LNCaP clone FGC (cell line): ENCODE measurements at regions not wholly inside any gene's neighbourhood (a gene's known extent, or its start where the extent isn't known, plus 50 kb on each side); places are given as distances from the start of the nearest gene placed in this dataset.
"Not testable (repeated sequence)": the region's sequence is repeated elsewhere in the genome, so short reads cannot be mapped to it uniquely, and the experiment has no call there.

Experiments
- DNase-seq: peaks from one replicate; pipeline ENCODE4 v3.0.0-alpha.2; 2011; ENCODE audit warnings: low read depth
- H3K4me3 ChIP-seq: 2 replicates; pipeline ENCODE4 v1.5.1; 2011; ENCODE audit warnings: mild to moderate bottlenecking, low read depth, low read length, control low read depth
- CTCF ChIP-seq: IDR thresholded peaks from 2 replicates; pipeline ENCODE4 v1.5.1; 2012; ENCODE audit warnings: mild to moderate bottlenecking; ENCODE audit not compliant: control insufficient read depth, insufficient read depth; ENCODE audit errors: extremely low read depth

GRCh38 chr15:35953424-35953823, 407.5 kb upstream of the DPH6 start:
- DNase-seq: no peak
- no peak overlapping the region for H3K4me3 ChIP-seq
- no peak for TF ChIP-seq CTCF

GRCh38 chr15:35956056-35956455, 410.1 kb upstream of the DPH6 start:
- TF ChIP-seq CTCF: no peak
- no peak overlapping the region for H3K4me3 ChIP-seq
- DNase-seq: no peak

GRCh38 chr15:35958021-35958420, 412.1 kb upstream of the DPH6 start:
- no peak for DNase-seq
- H3K4me3 ChIP-seq: no peak overlapping the region
- no peak for TF ChIP-seq CTCF

GRCh38 chr15:35958975-35959374, 413.0 kb upstream of the DPH6 start:
- TF ChIP-seq CTCF: no peak
- DNase-seq: no peak
- no peak overlapping the region for H3K4me3 ChIP-seq

- no peak overlapping the region for H3K4me3 ChIP-seq
- no peak for TF ChIP-seq CTCF
- DNase-seq: no peak
These were observed 417.4 kb upstream of the DPH6 start for GRCh38 chr15:35963326-35963725.

- no peak for TF ChIP-seq CTCF
- no peak for DNase-seq
- H3K4me3 ChIP-seq: no peak overlapping the region
These were observed 420.8 kb upstream of the DPH6 start for GRCh38 chr15:35966781-35967180.

GRCh38 chr15:35967968-35968367, 422.0 kb upstream of the DPH6 start:
- not testable (repeated sequence) for H3K4me3 ChIP-seq, DNase-seq

- no peak for TF ChIP-seq CTCF
- H3K4me3 ChIP-seq: no peak overlapping the region
- no peak for DNase-seq
These were observed 427.1 kb upstream of the DPH6 start for GRCh38 chr15:35973029-35973428.
